Esophagus muscularis mucosa (tissue), 4 donors: ENCODE measurements at regions not wholly inside any gene's neighbourhood (a gene's known extent, or its start where the extent isn't known, plus 50 kb on each side); places are given as distances from the start of the nearest gene placed in this dataset.

Experiments used
- DNase-seq: peaks from one replicate; pipeline ENCODE4 v3.0.0-alpha.2; 2017; ENCODE audit errors: extremely low spot score
- H3K27ac ChIP-seq, 4 donors: fragments of 200-600 bp; sonication (generic); replicated peaks in 1 of 4; 1 replicate in 3 of 4; 2 replicates in 1 of 4; pipeline ENCODE4 v1.5.1; 2016 to 2019; ENCODE audit warnings: mild to moderate bottlenecking in 1 of 4
- H3K27me3 ChIP-seq, 4 donors: fragments of 200-600 bp; sonication (generic); one replicate each; pipeline versions ENCODE4 v1.5.1 to v1.6.0; 2016 to 2019
- H3K36me3 ChIP-seq, 4 donors: fragments of 200-600 bp; sonication (generic); one replicate each; pipeline ENCODE4 v1.5.1; 2016 to 2019
- H3K4me1 ChIP-seq, 4 donors: fragments of 200-600 bp; sonication (generic); one replicate each; pipeline ENCODE4 v1.5.1; 2016 to 2019
- H3K4me3 ChIP-seq, 4 donors: fragments of 200-600 bp; sonication (generic); 1 replicate in 2 of 4; 2 replicates in 2 of 4; pipeline ENCODE4 v1.5.1; 2016 to 2019; ENCODE audit warnings: mild to moderate bottlenecking in 4 of 4, moderate library complexity in 1 of 4
- H3K9me3 ChIP-seq, 4 donors: fragments of 200-600 bp; sonication (generic); 1 replicate in 3 of 4; 2 replicates in 1 of 4; pipeline ENCODE4 v1.5.1; 2016 to 2019
- CTCF ChIP-seq, 3 experiments: fragments of 200-600 bp in 2 of 3; fragments of 450-650 bp in 1 of 3; sonication (generic) in 2 of 3; IDR thresholded peaks; one replicate each; pipeline ENCODE4 v1.5.1; 2017 to 2019; ENCODE audit warnings: antibody characterized with exemption in 3 of 3, mild to moderate bottlenecking in 2 of 3, moderate library complexity in 1 of 3
- EP300 ChIP-seq: sonication (generic); formaldehyde crosslinking; IDR thresholded peaks from one replicate; pipeline ENCODE4 v1.6.1; 2017; ENCODE audit warnings: antibody characterized with exemption
- POLR2A ChIP-seq: fragments of 450-650 bp; IDR thresholded peaks from one replicate; pipeline ENCODE4 v1.6.1; 2017; ENCODE audit warnings: antibody characterized with exemption, moderate library complexity, mild to moderate bottlenecking, low read depth
- POLR2AphosphoS5 ChIP-seq, 2 donors: sonication (generic); formaldehyde crosslinking; IDR thresholded peaks; one replicate each; pipeline ENCODE4 v1.6.1; 2017; ENCODE audit warnings: antibody characterized with exemption in 2 of 2
- whole genome bisulfite sequencing: methylation state at CpG from one replicate; pipeline ENCODE4 v1.1.5; 2018; 5-methylcytosine and 5-hydroxymethylcytosine counted together
- intact Hi-C: fragments of 100-400 bp; cut with DNase I; formaldehyde crosslinking; loops from one replicate; pipeline ENCODE4 v1.15.1; 2023

GRCh38 chr12:34604631-34605509 lies 582.6 kb downstream of the ALG10 start:
- peaks cover 0 to 7% (median 0%) of the 10 kb centered on the region in 4 donors for H3K27me3 ChIP-seq
- no peaks in the 10 kb centered on the region for H3K4me1 ChIP-seq
- no peak overlapping the region for H3K4me3 ChIP-seq
- 68% methylated on average over 37 of the region's 37 CpGs for WGBS
- peaks cover 0 to 85% (median 69%) of the 10 kb centered on the region in 4 donors for H3K9me3 ChIP-seq
- intact Hi-C loops, result no loop called here
- DNase-seq, result peak; percentile 47
- TF ChIP-seq POLR2AphosphoS5 (IDR thresholded peaks at IDR 0.05) (no peak), EP300 (no peak), POLR2A (no peak), CTCF (IDR thresholded peaks at IDR 0.05) (no peak)
- no peak overlapping the region for H3K27ac ChIP-seq
- H3K36me3 ChIP-seq, result no peaks in the 10 kb centered on the region

GRCh38 chr12:34605510-34605887 lies 583.2 kb downstream of the ALG10 start:
- WGBS, result 66% methylated on average over 15 of the region's 15 CpGs

GRCh38 chr12:34605955-34606748 lies 583.9 kb downstream of the ALG10 start:
- H3K4me1 ChIP-seq, result no peaks in the 10 kb centered on the region
- no peaks in the 10 kb centered on the region for H3K36me3 ChIP-seq
- H3K4me3 ChIP-seq, result no peak overlapping the region
- WGBS, result 66% methylated on average over 27 of the region's 27 CpGs
- no peak overlapping the region for H3K27ac ChIP-seq
- TF ChIP-seq POLR2A, result no peak
- TF ChIP-seq EP300, result no peak
- no peak for TF ChIP-seq CTCF (IDR thresholded peaks at IDR 0.05)
- TF ChIP-seq POLR2AphosphoS5 (IDR thresholded peaks at IDR 0.05), result no peak
- H3K9me3 ChIP-seq, result peaks cover 0 to 77% (median 61%) of the 10 kb centered on the region in 4 donors
- peak; percentile 60 for DNase-seq
- intact Hi-C loops, result no loop called here
- H3K27me3 ChIP-seq, result peaks cover 0 to 7% (median 0%) of the 10 kb centered on the region in 4 donors

More at GRCh38 chr12:34605510-34605887, 583.2 kb downstream of the ALG10 start:
- Histone ChIP-seq H3K27me3 (peaks cover 0 to 7% (median 0%) of the 10 kb centered on the region in 4 donors), H3K9me3 (peaks cover 0 to 84% (median 68%) of the 10 kb centered on the region in 4 donors), H3K36me3 (no peaks in the 10 kb centered on the region), H3K4me3 (no peak overlapping the region), H3K27ac (no peak overlapping the region), H3K4me1 (no peaks in the 10 kb centered on the region)
- intact Hi-C loops, result no loop called here
- peak; percentile 72 for DNase-seq
- TF ChIP-seq EP300 (no peak), POLR2AphosphoS5 (IDR thresholded peaks at IDR 0.05) (no peak), POLR2A (no peak), CTCF (IDR thresholded peaks at IDR 0.05) (no peak)

GRCh38 chr12:34606749-34607519 lies 584.6 kb downstream of the ALG10 start:
- Histone ChIP-seq H3K27me3 (no peaks in the 10 kb centered on the region), H3K4me3 (no peak overlapping the region), H3K9me3 (peaks cover 0 to 69% (median 56%) of the 10 kb centered on the region in 4 donors), H3K36me3 (no peaks in the 10 kb centered on the region), H3K27ac (no peak overlapping the region), H3K4me1 (no peaks in the 10 kb centered on the region)
- 58% methylated on average over 7 of the region's 24 CpGs for WGBS
- TF ChIP-seq POLR2A (no peak), CTCF (IDR thresholded peaks at IDR 0.05) (no peak), POLR2AphosphoS5 (IDR thresholded peaks at IDR 0.05) (no peak), EP300 (no peak)
- DNase-seq, result peak; percentile 77
- intact Hi-C loops, result no loop called here
